Choroid plexus epithelial cell (primary cell): ENCODE measurements at regions not wholly inside any gene's neighbourhood (a gene's known extent, or its start where the extent isn't known, plus 50 kb on each side); places are given as distances from the start of the nearest gene placed in this dataset.

ENCODE experiments used
- DNase-seq: peaks from one replicate; pipeline ENCODE4 v3.0.0-alpha.2; 2010; ENCODE audit warnings: low read depth
- H3K4me3 ChIP-seq: 2 replicates; pipeline ENCODE4 v1.5.1; 2011; ENCODE audit warnings: low read depth, mild to moderate bottlenecking, control low read depth, low read length, moderate library complexity
- CTCF ChIP-seq: conservative IDR thresholded peaks from 2 replicates; pipeline ENCODE4 v1.5.1; 2011; ENCODE audit warnings: low read depth, mild to moderate bottlenecking, control low read depth, inconsistent platforms, low read length, moderate library complexity

DNA sequence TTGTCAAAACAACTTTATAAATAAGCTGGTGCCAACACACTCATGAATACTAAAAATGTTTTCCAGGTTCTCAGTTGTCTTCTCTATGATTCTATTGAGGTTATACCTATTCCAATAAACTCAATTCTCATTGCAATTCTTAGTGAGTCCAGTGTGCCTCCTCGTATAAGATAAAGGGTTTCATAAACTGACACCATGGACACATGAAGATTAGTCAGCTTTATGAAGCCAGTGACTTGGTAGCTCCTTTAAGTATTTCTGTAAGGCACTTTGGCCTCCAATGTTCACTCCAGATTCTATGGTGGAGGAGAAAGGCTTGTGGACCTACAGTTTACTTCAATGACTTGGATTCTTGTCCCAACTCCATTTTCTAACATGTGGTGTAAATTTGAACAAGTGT lies 521.3 kb upstream of the JARID2 start:
- H3K4me3 ChIP-seq = no peak overlapping the region
- DNase-seq = no peak
- no peak for TF ChIP-seq CTCF

DNA sequence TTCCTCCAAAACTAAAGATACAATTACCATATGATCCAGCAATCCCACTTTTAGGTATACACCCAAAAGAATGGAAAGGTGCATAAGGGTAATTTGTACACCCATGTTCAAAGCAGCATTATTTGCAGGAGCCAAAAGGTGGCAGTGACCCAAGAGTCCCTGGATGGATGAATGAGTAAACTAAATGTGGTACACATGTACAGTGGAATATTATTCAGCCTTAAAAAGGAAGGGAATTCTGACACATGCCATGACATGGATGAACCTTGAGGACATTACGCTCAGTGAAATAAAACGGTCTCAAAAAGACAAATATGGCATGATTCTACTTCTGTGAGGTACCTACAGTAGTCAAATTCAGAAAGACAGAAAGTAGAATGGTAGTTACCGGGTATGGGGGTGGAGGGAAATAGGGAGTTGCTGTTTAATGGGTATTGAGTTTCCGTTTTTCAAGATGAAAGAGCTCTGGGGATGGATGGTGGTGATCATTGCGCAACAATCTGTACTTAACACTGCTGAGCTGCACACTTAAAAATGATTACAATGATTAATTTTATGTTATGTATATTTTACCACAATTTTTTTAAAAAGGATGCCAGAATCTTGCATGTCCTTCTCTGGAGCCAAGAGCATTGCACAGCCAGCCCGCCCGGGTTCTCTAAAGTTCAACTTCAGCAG lies 518.9 kb upstream of the JARID2 start:
- no peak overlapping the region for H3K4me3 ChIP-seq
- no peak for TF ChIP-seq CTCF
- no peak for DNase-seq

GRCh38 chr6:14727494-14728395 lies 518.1 kb upstream of the JARID2 start:
- no peak for DNase-seq
- no peak overlapping the region for H3K4me3 ChIP-seq
- TF ChIP-seq CTCF = no peak

DNA sequence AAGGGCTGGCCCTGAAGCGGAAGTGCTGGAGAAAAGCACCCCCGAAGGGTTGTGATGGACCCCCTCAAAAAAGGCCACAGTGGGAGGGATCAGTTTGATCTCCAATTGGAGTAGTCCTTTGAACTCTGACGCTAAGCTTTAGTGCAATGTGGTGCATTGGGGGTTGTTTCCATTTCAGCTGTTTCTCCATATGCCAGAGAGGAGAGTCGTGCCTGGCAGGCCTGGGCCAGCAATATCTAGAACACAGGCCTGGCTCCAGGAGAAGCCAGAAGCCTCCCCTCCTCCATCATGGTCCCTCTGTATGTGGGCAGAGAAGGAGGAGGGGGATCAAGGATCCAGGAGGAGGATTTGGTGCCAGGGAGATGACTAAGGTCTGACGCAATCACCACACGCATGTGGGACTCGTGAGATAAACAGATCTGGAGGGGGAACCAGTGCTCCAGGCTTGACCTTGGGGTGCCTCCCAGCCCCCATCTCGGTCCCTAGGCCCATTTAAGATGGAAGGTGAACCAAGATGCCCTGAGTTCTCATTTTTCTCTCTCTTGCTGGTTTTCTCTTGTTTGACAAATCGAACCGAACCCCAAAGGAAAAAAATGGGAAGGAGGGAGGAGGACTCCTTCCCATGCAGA lies 517.4 kb upstream of the JARID2 start:
- DNase-seq = peak; percentile 53
- no peak for TF ChIP-seq CTCF
- no peak overlapping the region for H3K4me3 ChIP-seq

- no peak for TF ChIP-seq CTCF
- no peak for DNase-seq
- no peak overlapping the region for H3K4me3 ChIP-seq
Measured at GRCh38 chr6:14729129-14729871, 516.6 kb upstream of the JARID2 start.

- TF ChIP-seq CTCF = no peak
- DNase-seq = no peak
- no peak overlapping the region for H3K4me3 ChIP-seq
Measured at GRCh38 chr6:14730654-14731053, 515.2 kb upstream of the JARID2 start.
